GM19463 (cell line): ENCODE measurements at regions not wholly inside any gene's neighbourhood (a gene's known extent, or its start where the extent isn't known, plus 50 kb on each side); places are given as distances from the start of the nearest gene placed in this dataset.
A peak's percentile ranks its signal among the peaks of the same experiment; 100 is the strongest.

Source experiments
- ATAC-seq: cut with Tn5 transposase; IDR thresholded peaks from one replicate; pipeline ENCODE4 v1.9.1; 2021; ENCODE audit warnings: mild to moderate bottlenecking, moderate library complexity; ENCODE audit not compliant: unreplicated experiment

GRCh38 chr5:93073547-93073946 is 507.5 kb downstream of the NR2F1-AS1 start:
- no peak for ATAC-seq

GRCh38 chr5:93072831-93073459 is 508.1 kb downstream of the NR2F1-AS1 start:
- ATAC-seq = no peak

- ATAC-seq = no peak
These were observed 509.3 kb downstream of the NR2F1-AS1 start for GRCh38 chr5:93071710-93072109.

- no peak for ATAC-seq
These were observed 510.1 kb downstream of the NR2F1-AS1 start for GRCh38 chr5:93070938-93071337.

- no peak for ATAC-seq
These were observed 511.7 kb downstream of the NR2F1-AS1 start for GRCh38 chr5:93069276-93069675.

- peak; percentile 53 for ATAC-seq
These were observed 518.5 kb downstream of the NR2F1-AS1 start for GRCh38 chr5:93062548-93062947.

- ATAC-seq = no peak
These were observed 522.7 kb downstream of the NR2F1-AS1 start for GRCh38 chr5:93058309-93058708.

- ATAC-seq = no peak
These were observed 523.7 kb downstream of the NR2F1-AS1 start for GRCh38 chr5:93057311-93057710.

- no peak for ATAC-seq
These were observed 525.0 kb downstream of the NR2F1-AS1 start for GRCh38 chr5:93055971-93056370.

- ATAC-seq = no peak
These were observed 525.5 kb downstream of the NR2F1-AS1 start for GRCh38 chr5:93055561-93055960.

GRCh38 chr5:93054424-93055163 is 526.4 kb downstream of the NR2F1-AS1 start:
- ATAC-seq = no peak

- no peak for ATAC-seq
These were observed 527.2 kb downstream of the NR2F1-AS1 start for GRCh38 chr5:93053825-93054224.

- ATAC-seq = no peak
These were observed 532.2 kb downstream of the NR2F1-AS1 start for GRCh38 chr5:93048858-93049257.

- no peak for ATAC-seq
These were observed 536.0 kb downstream of the NR2F1-AS1 start for GRCh38 chr5:93044859-93045666.

- no peak for ATAC-seq
These were observed 541.1 kb downstream of the NR2F1-AS1 start for GRCh38 chr5:93039888-93040287.

GRCh38 chr5:93034621-93035590 is 546.1 kb downstream of the NR2F1-AS1 start:
- no peak for ATAC-seq

- ATAC-seq = no peak
These were observed 558.1 kb downstream of the NR2F1-AS1 start for GRCh38 chr5:93022796-93023447.

GRCh38 chr5:93022211-93022610 is 558.8 kb downstream of the NR2F1-AS1 start:
- ATAC-seq = no peak

GRCh38 chr5:93019896-93020295 is 561.1 kb downstream of the NR2F1-AS1 start:
- ATAC-seq = no peak

GRCh38 chr5:93018461-93018860 is 562.6 kb downstream of the NR2F1-AS1 start:
- ATAC-seq = no peak
